ENCODE measurements at regions not wholly inside any gene's neighbourhood (a gene's known extent, or its start where the extent isn't known, plus 50 kb on each side); places are given as distances from the start of the nearest gene placed in this dataset.
"Not testable (repeated sequence)": the region's sequence is repeated elsewhere in the genome, so short reads cannot be mapped to it uniquely, and the experiment has no call there.

DNA sequence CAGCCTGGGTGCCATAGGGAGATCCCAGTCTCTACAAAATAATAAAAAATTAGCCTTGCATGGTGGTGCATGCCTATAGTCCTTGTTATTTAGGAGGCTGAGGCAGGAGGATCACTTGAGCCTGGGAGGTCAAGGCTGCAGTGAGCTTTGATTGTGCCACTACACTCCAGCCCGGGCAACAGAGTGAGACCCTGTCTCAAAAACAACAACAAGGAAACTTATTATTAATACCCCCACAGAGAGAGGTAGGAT, 271.7 kb upstream of the NR2F2 start:
- H3K14ac ChIP-seq (ENCODE audit: insufficient read length); H2AFZ ChIP-seq (ENCODE audit: low read length); H2BK12ac ChIP-seq (ENCODE audit: low read depth, low read length); H3K9ac ChIP-seq (replicated peaks in 1 of 4; ENCODE audit: extremely low read depth in 1 of 4, low read depth in 3 of 4, low read length in 3 of 4); H3K23me2 ChIP-seq (ENCODE audit: low read depth, low read length); H3K18ac ChIP-seq (ENCODE audit: extremely low read depth, low read length); H3K27ac ChIP-seq (ENCODE audit: low read depth, low read length); H3K23ac ChIP-seq (ENCODE audit: insufficient read length); POLR2A ChIA-PET (ENCODE audit: partially characterized antibody); H2BK5ac ChIP-seq (ENCODE audit: low read depth, low read length); H4K91ac ChIP-seq (replicated peaks; ENCODE audit: insufficient read length, low read length); H2BK20ac ChIP-seq (ENCODE audit: low read length); H2BK120ac ChIP-seq (replicated peaks; ENCODE audit: low read depth, low read length); H3K79me1 ChIP-seq (ENCODE audit: low read depth, low read length); CTCF ChIA-PET (ENCODE audit: partially characterized antibody); FAIRE-seq; H3K4me2 ChIP-seq (ENCODE audit: insufficient read depth in 1 of 2, low read depth in 2 of 2, low read length in 2 of 2); H3K56ac ChIP-seq (replicated peaks; ENCODE audit: insufficient read length, low read depth, low read length); H2BK15ac ChIP-seq (ENCODE audit: low read length); H4K5ac ChIP-seq (ENCODE audit: insufficient read length, low read depth, low read length); DNase-seq (ENCODE audit: low read depth in 1 of 2, low spot score in 2 of 2); H2AK5ac ChIP-seq (ENCODE audit: low read depth, low read length); H3K79me2 ChIP-seq (ENCODE audit: control insufficient read depth in 1 of 2, insufficient read depth in 2 of 2, low read length in 2 of 2); H3K9me3 ChIP-seq (ENCODE audit: insufficient read depth in 2 of 2, low read depth in 1 of 2, low read length in 1 of 2); H3K4ac ChIP-seq (replicated peaks; ENCODE audit: insufficient read length, low read depth, low read length); H4K8ac ChIP-seq (ENCODE audit: extremely low read depth, insufficient read depth, low read length); H3K4me1 ChIP-seq (replicated peaks in 1 of 4; ENCODE audit: control insufficient read depth in 3 of 4, insufficient read depth in 4 of 4, low read length in 3 of 4); H3K36me3 ChIP-seq (ENCODE audit: control insufficient read depth in 2 of 4, insufficient read depth in 4 of 4, low read length in 3 of 4); H3K4me3 ChIP-seq (ENCODE audit: extremely low read depth in 1 of 4, insufficient read depth in 2 of 4, low read depth in 3 of 4, low read length in 4 of 4); H4K20me1 ChIP-seq (replicated peaks in 1 of 2; ENCODE audit: control insufficient read depth in 1 of 2, insufficient read depth in 2 of 2, low read length in 2 of 2): not testable (repeated sequence)
- WGBS, 2 experiments (ENCODE audit: extremely low coverage in 1 of 2, insufficient coverage in 1 of 2, insufficient read length in 1 of 2, insufficient replicate concordance in 2 of 2, low coverage in 1 of 2, low lambda C conversion rate in 2 of 2, missing lambda C conversion rate in 1 of 2) = 73% methylated on average over 1 of the region's 1 CpG; no CpG with 5 or more reads in 1 of the 2 experiments
- H3K27me3 ChIP-seq (replicated peaks in 1 of 4; ENCODE audit: control insufficient read depth in 3 of 4, extremely low read depth in 1 of 4, insufficient read depth in 3 of 4, low read length in 3 of 4) = peaks cover 17 to 38% (median 25%) of the 10 kb centered on the region in 4 experiments

DNA sequence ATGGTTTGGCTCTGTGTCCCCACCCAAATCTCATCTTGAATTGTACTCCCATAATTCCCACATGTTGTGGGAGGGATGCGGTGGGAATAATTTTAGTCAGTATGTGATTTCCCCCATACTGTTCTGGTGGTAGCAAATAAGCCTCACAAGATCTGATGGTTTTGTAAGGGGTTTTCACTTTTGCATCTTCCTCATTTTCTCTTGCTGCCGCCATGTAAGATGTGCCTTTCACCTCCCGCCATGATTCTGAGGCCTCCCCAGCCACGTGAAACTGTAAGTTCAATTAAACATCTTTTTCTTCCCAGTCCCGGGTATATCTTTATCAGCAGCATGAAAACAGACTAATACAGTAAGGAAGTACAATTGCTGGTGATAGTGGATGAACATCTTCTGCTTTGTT, 269.9 kb upstream of the NR2F2 start:
- H2BK20ac ChIP-seq (ENCODE audit: low read length); H3K79me2 ChIP-seq (ENCODE audit: control insufficient read depth in 1 of 2, insufficient read depth in 2 of 2, low read length in 2 of 2); H2AFZ ChIP-seq (ENCODE audit: low read length); H4K20me1 ChIP-seq (replicated peaks in 1 of 2; ENCODE audit: control insufficient read depth in 1 of 2, insufficient read depth in 2 of 2, low read length in 2 of 2); H3K4me2 ChIP-seq (ENCODE audit: insufficient read depth in 1 of 2, low read depth in 2 of 2, low read length in 2 of 2); POLR2A ChIA-PET (ENCODE audit: partially characterized antibody); H3K27ac ChIP-seq (ENCODE audit: low read depth, low read length); H4K91ac ChIP-seq (replicated peaks; ENCODE audit: insufficient read length, low read length); H4K8ac ChIP-seq (ENCODE audit: extremely low read depth, insufficient read depth, low read length); FAIRE-seq; H2BK120ac ChIP-seq (replicated peaks; ENCODE audit: low read depth, low read length); H3K23ac ChIP-seq (ENCODE audit: insufficient read length); H3K18ac ChIP-seq (ENCODE audit: extremely low read depth, low read length); H4K5ac ChIP-seq (ENCODE audit: insufficient read length, low read depth, low read length); H2BK15ac ChIP-seq (ENCODE audit: low read length); DNase-seq (ENCODE audit: low read depth in 1 of 2, low spot score in 2 of 2); CTCF ChIA-PET (ENCODE audit: partially characterized antibody); H3K14ac ChIP-seq (ENCODE audit: insufficient read length); H3K79me1 ChIP-seq (ENCODE audit: low read depth, low read length); H3K9ac ChIP-seq (replicated peaks in 1 of 4; ENCODE audit: extremely low read depth in 1 of 4, low read depth in 3 of 4, low read length in 3 of 4); H3K4me3 ChIP-seq (ENCODE audit: extremely low read depth in 1 of 4, insufficient read depth in 2 of 4, low read depth in 3 of 4, low read length in 4 of 4); H3K4ac ChIP-seq (replicated peaks; ENCODE audit: insufficient read length, low read depth, low read length); H3K4me1 ChIP-seq (replicated peaks in 1 of 4; ENCODE audit: control insufficient read depth in 3 of 4, insufficient read depth in 4 of 4, low read length in 3 of 4); H3K56ac ChIP-seq (replicated peaks; ENCODE audit: insufficient read length, low read depth, low read length); H2BK5ac ChIP-seq (ENCODE audit: low read depth, low read length); H2AK5ac ChIP-seq (ENCODE audit: low read depth, low read length); H2BK12ac ChIP-seq (ENCODE audit: low read depth, low read length); H3K23me2 ChIP-seq (ENCODE audit: low read depth, low read length); H3K36me3 ChIP-seq (ENCODE audit: control insufficient read depth in 2 of 4, insufficient read depth in 4 of 4, low read length in 3 of 4); H3K9me3 ChIP-seq (ENCODE audit: insufficient read depth in 2 of 2, low read depth in 1 of 2, low read length in 1 of 2): not testable (repeated sequence)
- 73% methylated on average over 5 of the region's 5 CpGs; no CpG with 5 or more reads in 1 of the 2 experiments for WGBS, 2 experiments (ENCODE audit: extremely low coverage in 1 of 2, insufficient coverage in 1 of 2, insufficient read length in 1 of 2, insufficient replicate concordance in 2 of 2, low coverage in 1 of 2, low lambda C conversion rate in 2 of 2, missing lambda C conversion rate in 1 of 2)
- H3K27me3 ChIP-seq (replicated peaks in 1 of 4; ENCODE audit: control insufficient read depth in 3 of 4, extremely low read depth in 1 of 4, insufficient read depth in 3 of 4, low read length in 3 of 4) = peaks cover 10 to 20% (median 11%) of the 10 kb centered on the region in 4 experiments

All from H1 (cell line).